ENCODE measurements at regions not wholly inside any gene's neighbourhood (a gene's known extent, or its start where the extent isn't known, plus 50 kb on each side); places are given as distances from the start of the nearest gene placed in this dataset.

DNA sequence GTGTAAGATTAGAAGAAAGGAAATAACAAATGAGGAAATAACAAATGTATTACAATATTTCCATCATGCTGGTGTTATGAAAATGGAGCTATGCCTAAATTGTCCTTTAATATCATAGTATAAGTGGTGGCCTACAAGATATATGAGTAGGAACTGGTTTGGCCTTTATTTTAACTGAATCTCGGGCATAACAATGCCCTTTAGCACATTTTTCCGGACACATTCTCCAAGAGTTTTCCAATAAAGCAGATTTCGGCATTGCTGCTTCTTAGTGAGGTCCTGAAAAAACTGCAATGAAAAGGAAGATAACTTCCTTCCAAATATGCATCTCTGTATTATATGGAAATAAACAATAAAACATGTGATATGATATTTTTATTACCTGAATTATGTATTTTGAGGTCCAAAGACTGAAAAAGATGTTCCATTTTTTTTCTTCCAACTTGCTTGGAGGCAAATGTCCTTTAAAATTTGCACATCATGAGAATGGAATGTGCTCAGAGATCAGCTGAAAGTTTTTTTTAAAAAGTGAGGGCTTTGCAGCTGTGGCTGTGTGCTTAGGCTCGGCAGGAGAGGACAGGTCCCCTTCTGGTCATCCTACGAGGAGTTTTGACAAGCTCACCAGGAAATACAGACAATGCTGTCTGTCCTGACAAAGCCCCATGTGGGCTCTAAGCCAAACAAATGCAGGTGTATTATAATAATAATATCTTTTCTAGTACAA is 132.3 kb upstream of the RND3 start:
- no peaks in the 10 kb centered on the region for H3K9me3 ChIP-seq (ENCODE audit: low read depth)
- no peaks in the 10 kb centered on the region for H3K79me2 ChIP-seq
- no peaks in the 10 kb centered on the region for H3K36me3 ChIP-seq (replicated peaks; ENCODE audit: insufficient read depth, low read depth)
- no peaks in the 10 kb centered on the region for H4K20me1 ChIP-seq (ENCODE audit: insufficient read depth, poor library complexity, severe bottlenecking)
- no peak overlapping the region for H3K4me2 ChIP-seq
- H2AFZ ChIP-seq, result no peak overlapping the region
- H3K4me1 ChIP-seq (ENCODE audit: insufficient read depth), result peaks cover 16% of the 10 kb centered on the region
- no peaks in the 10 kb centered on the region for H3K9me2 ChIP-seq (replicated peaks; ENCODE audit: insufficient read depth)
- peak; percentile 42 for DNase-seq (ENCODE audit: low spot score)
- no peaks in the 10 kb centered on the region for H3K27me3 ChIP-seq
- TF ChIP-seq, protein P1, sequence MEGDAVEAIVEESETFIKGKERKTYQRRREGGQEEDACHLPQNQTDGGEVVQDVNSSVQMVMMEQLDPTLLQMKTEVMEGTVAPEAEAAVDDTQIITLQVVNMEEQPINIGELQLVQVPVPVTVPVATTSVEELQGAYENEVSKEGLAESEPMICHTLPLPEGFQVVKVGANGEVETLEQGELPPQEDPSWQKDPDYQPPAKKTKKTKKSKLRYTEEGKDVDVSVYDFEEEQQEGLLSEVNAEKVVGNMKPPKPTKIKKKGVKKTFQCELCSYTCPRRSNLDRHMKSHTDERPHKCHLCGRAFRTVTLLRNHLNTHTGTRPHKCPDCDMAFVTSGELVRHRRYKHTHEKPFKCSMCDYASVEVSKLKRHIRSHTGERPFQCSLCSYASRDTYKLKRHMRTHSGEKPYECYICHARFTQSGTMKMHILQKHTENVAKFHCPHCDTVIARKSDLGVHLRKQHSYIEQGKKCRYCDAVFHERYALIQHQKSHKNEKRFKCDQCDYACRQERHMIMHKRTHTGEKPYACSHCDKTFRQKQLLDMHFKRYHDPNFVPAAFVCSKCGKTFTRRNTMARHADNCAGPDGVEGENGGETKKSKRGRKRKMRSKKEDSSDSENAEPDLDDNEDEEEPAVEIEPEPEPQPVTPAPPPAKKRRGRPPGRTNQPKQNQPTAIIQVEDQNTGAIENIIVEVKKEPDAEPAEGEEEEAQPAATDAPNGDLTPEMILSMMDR (IDR thresholded peaks at IDR 0.05; ENCODE audit: poor library complexity), result no peak
- TF ChIP-seq EZH2phosphoT487 (IDR thresholded peaks at IDR 0.05; ENCODE audit: low read depth, severe bottlenecking, unreplicated experiment) (no peak), EZH2 (IDR thresholded peaks at IDR 0.05; ENCODE audit: borderline replicate concordance) (no peak)
- no peak overlapping the region for H3K4me3 ChIP-seq
- H3K27ac ChIP-seq, result peak overlapping the region; percentile 62
- 54% methylated on average over 5 of the region's 5 CpGs for WGBS (ENCODE audit: low lambda C conversion rate, missing lambda C conversion rate)

DNA sequence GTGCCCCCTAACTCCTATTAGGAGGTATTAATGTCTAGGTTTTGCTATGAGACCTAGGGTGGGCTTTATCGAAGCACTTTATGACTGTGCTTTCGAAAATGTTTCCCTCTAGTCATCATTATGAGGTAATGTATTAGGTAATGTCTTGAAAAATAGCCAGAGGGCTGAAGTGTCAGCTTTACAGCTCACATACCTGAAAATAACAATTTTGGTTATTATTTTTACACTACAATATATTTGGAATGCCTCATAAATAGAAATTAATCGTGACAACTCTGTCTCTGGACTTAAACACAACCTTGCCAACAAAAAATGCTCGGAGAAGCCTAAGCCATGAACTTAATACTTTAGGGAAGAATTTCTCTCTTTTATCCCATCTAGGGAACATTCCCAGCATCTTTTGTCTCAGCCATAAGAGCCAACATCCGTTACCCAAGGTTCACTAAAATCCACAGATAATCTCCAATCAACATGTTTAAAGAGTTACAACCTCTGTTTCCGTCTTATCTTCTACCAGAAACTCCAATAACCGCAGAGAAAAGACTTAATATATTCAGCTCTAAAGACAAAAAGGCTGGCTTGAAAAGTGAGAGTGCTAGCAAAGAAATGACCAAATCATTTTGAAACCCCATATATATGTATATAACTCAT is 130.9 kb upstream of the RND3 start:
- WGBS (ENCODE audit: low lambda C conversion rate, missing lambda C conversion rate), result 52% methylated on average over 7 of the region's 7 CpGs
- peak overlapping the region; percentile 9 for H3K27ac ChIP-seq
- no peak for TF ChIP-seq EZH2phosphoT487 (IDR thresholded peaks at IDR 0.05; ENCODE audit: low read depth, severe bottlenecking, unreplicated experiment)
- TF ChIP-seq, protein P1 (IDR thresholded peaks at IDR 0.05; ENCODE audit: poor library complexity), result no peak
- no peak for TF ChIP-seq EZH2 (IDR thresholded peaks at IDR 0.05; ENCODE audit: borderline replicate concordance)

DNA sequence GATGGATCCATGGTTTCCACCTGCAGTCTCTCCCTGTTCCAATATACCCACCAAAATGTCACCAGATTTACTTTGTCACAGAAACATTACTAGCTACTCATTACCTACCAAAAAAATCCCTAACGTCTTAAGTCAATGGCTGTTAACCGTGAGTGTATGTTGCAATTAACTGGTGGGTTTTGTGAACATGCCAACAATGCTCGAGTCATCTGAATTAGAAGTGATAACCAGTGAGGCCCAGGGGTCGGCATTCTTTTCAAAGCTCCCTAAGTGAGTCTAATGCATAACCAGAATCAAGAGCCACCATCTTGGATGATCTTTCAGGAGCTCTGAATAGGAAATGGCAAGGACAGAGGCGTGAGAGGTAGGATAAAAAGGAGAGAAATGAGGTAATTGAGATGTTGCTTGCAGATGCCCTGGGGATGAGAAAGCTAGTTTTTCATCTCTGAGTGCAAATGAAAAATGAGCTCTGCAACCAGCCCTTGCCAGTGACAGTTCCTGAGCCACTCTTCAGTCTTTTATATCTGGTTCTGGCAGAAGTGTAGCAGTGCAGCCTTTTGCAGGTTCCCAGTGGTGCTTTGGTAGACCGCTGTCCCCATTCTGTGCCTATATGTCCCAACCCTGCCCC is 130.0 kb upstream of the RND3 start:
- H3K79me2 ChIP-seq, result no peaks in the 10 kb centered on the region
- TF ChIP-seq EZH2phosphoT487 (IDR thresholded peaks at IDR 0.05; ENCODE audit: low read depth, severe bottlenecking, unreplicated experiment) (no peak), EZH2 (IDR thresholded peaks at IDR 0.05; ENCODE audit: borderline replicate concordance) (no peak)
- TF ChIP-seq, protein P1 (IDR thresholded peaks at IDR 0.05; ENCODE audit: poor library complexity), result no peak
- no peak overlapping the region for H2AFZ ChIP-seq
- no peaks in the 10 kb centered on the region for H3K27me3 ChIP-seq
- no peaks in the 10 kb centered on the region for H4K20me1 ChIP-seq (ENCODE audit: insufficient read depth, poor library complexity, severe bottlenecking)
- DNase-seq (ENCODE audit: low spot score), result no peak
- peak overlapping the region; percentile 9 for H3K27ac ChIP-seq
- 88% methylated on average over 6 of the region's 6 CpGs for WGBS (ENCODE audit: low lambda C conversion rate, missing lambda C conversion rate)
- no peaks in the 10 kb centered on the region for H3K36me3 ChIP-seq (replicated peaks; ENCODE audit: insufficient read depth, low read depth)
- no peaks in the 10 kb centered on the region for H3K9me3 ChIP-seq (ENCODE audit: low read depth)
- H3K9me2 ChIP-seq (replicated peaks; ENCODE audit: insufficient read depth), result no peaks in the 10 kb centered on the region
- peaks cover 32% of the 10 kb centered on the region for H3K4me1 ChIP-seq (ENCODE audit: insufficient read depth)
- no peak overlapping the region for H3K4me3 ChIP-seq
- H3K4me2 ChIP-seq, result no peak overlapping the region

More for the DNA sequence above, 130.9 kb upstream of the RND3 start:
- Histone ChIP-seq H2AFZ (no peak overlapping the region), H3K79me2 (no peaks in the 10 kb centered on the region), H3K27me3 (no peaks in the 10 kb centered on the region), H3K4me3 (no peak overlapping the region), H4K20me1 (ENCODE audit: insufficient read depth, poor library complexity, severe bottlenecking) (no peaks in the 10 kb centered on the region), H3K4me1 (ENCODE audit: insufficient read depth) (peaks cover 23% of the 10 kb centered on the region), H3K9me2 (replicated peaks; ENCODE audit: insufficient read depth) (no peaks in the 10 kb centered on the region), H3K9me3 (ENCODE audit: low read depth) (no peaks in the 10 kb centered on the region), H3K36me3 (replicated peaks; ENCODE audit: insufficient read depth, low read depth) (no peaks in the 10 kb centered on the region), H3K4me2 (no peak overlapping the region)
- DNase-seq (ENCODE audit: low spot score), result no peak
